Skeletal muscle satellite cell (primary cell): ENCODE measurements at regions not wholly inside any gene's neighbourhood (a gene's known extent, or its start where the extent isn't known, plus 50 kb on each side); places are given as distances from the start of the nearest gene placed in this dataset.

Experiments
- H3K27me3 ChIP-seq: 2 replicates; pipeline ENCODE4 v1.7.0; 2013; ENCODE audit warnings: low read length; ENCODE audit not compliant: control insufficient read depth, insufficient read depth
- H3K36me3 ChIP-seq: 2 replicates; pipeline ENCODE4 v1.7.0; 2013; ENCODE audit warnings: mild to moderate bottlenecking, control low read depth, low read length; ENCODE audit not compliant: insufficient read depth
- H3K4me1 ChIP-seq: 2 replicates; pipeline ENCODE4 v1.7.0; 2013; ENCODE audit warnings: low read length; ENCODE audit not compliant: control insufficient read depth, insufficient read depth
- H3K4me2 ChIP-seq: 2 replicates; pipeline ENCODE4 v1.7.0; 2013; ENCODE audit warnings: mild to moderate bottlenecking, low read length
- H3K4me3 ChIP-seq: 2 replicates; pipeline ENCODE4 v1.7.0; 2013; ENCODE audit warnings: low read length
- H3K9ac ChIP-seq: 2 replicates; pipeline ENCODE4 v1.7.0; 2013; ENCODE audit warnings: mild to moderate bottlenecking, low read depth, low read length, moderate library complexity
- H3K9me3 ChIP-seq: replicated peaks from 2 replicates; pipeline ENCODE4 v1.7.0; 2013; ENCODE audit warnings: mild to moderate bottlenecking, control low read depth, low read length

GRCh38 chr2:14350856-14351255, 281.7 kb upstream of the LRATD1 start:
- Histone ChIP-seq H3K9ac (no peak overlapping the region), H3K4me2 (no peak overlapping the region), H3K4me3 (no peak overlapping the region), H3K9me3 (no peaks in the 10 kb centered on the region), H3K27me3 (no peaks in the 10 kb centered on the region), H3K4me1 (no peaks in the 10 kb centered on the region), H3K36me3 (no peaks in the 10 kb centered on the region)

GRCh38 chr2:14352067-14352466, 280.4 kb upstream of the LRATD1 start:
- Histone ChIP-seq H3K4me3 (no peak overlapping the region), H3K9ac (no peak overlapping the region), H3K36me3 (no peaks in the 10 kb centered on the region), H3K27me3 (no peaks in the 10 kb centered on the region), H3K4me1 (no peaks in the 10 kb centered on the region), H3K4me2 (no peak overlapping the region), H3K9me3 (no peaks in the 10 kb centered on the region)

- no peak overlapping the region for H3K4me2 ChIP-seq
- peaks cover 3% of the 10 kb centered on the region for H3K4me1 ChIP-seq
- no peaks in the 10 kb centered on the region for H3K9me3 ChIP-seq
- H3K9ac ChIP-seq, result no peak overlapping the region
- H3K4me3 ChIP-seq, result no peak overlapping the region
- H3K36me3 ChIP-seq, result no peaks in the 10 kb centered on the region
- no peaks in the 10 kb centered on the region for H3K27me3 ChIP-seq
Measured at GRCh38 chr2:14354231-14354630, 278.3 kb upstream of the LRATD1 start.

- Histone ChIP-seq H3K9ac (no peak overlapping the region), H3K4me2 (no peak overlapping the region), H3K27me3 (no peaks in the 10 kb centered on the region), H3K4me3 (no peak overlapping the region), H3K9me3 (no peaks in the 10 kb centered on the region), H3K36me3 (no peaks in the 10 kb centered on the region), H3K4me1 (peaks cover 3% of the 10 kb centered on the region)
Measured at GRCh38 chr2:14355102-14355501, 277.4 kb upstream of the LRATD1 start.

- Histone ChIP-seq H3K9ac (no peak overlapping the region), H3K4me1 (peaks cover 3% of the 10 kb centered on the region), H3K36me3 (no peaks in the 10 kb centered on the region), H3K27me3 (no peaks in the 10 kb centered on the region), H3K4me3 (no peak overlapping the region), H3K9me3 (no peaks in the 10 kb centered on the region), H3K4me2 (no peak overlapping the region)
Measured at GRCh38 chr2:14358339-14358738, 274.2 kb upstream of the LRATD1 start.

GRCh38 chr2:14358774-14359173, 273.7 kb upstream of the LRATD1 start:
- Histone ChIP-seq H3K9me3 (no peaks in the 10 kb centered on the region), H3K36me3 (no peaks in the 10 kb centered on the region), H3K4me3 (no peak overlapping the region), H3K27me3 (no peaks in the 10 kb centered on the region), H3K4me2 (no peak overlapping the region), H3K4me1 (peaks cover 3% of the 10 kb centered on the region), H3K9ac (no peak overlapping the region)

GRCh38 chr2:14363137-14363536, 269.4 kb upstream of the LRATD1 start:
- no peak overlapping the region for H3K4me2 ChIP-seq
- no peak overlapping the region for H3K4me3 ChIP-seq

GRCh38 chr2:14363976-14364375, 268.5 kb upstream of the LRATD1 start:
- Histone ChIP-seq H3K9ac (no peak overlapping the region), H3K4me2 (no peak overlapping the region), H3K36me3 (no peaks in the 10 kb centered on the region), H3K4me1 (no peaks in the 10 kb centered on the region), H3K27me3 (no peaks in the 10 kb centered on the region), H3K4me3 (no peak overlapping the region), H3K9me3 (no peaks in the 10 kb centered on the region)

More at GRCh38 chr2:14363137-14363536, 269.4 kb upstream of the LRATD1 start:
- Histone ChIP-seq H3K9me3 (no peaks in the 10 kb centered on the region), H3K27me3 (no peaks in the 10 kb centered on the region), H3K4me1 (peaks cover 1% of the 10 kb centered on the region), H3K9ac (no peak overlapping the region), H3K36me3 (no peaks in the 10 kb centered on the region)

GRCh38 chr2:14364471-14364870, 268.0 kb upstream of the LRATD1 start:
- Histone ChIP-seq H3K4me1 (no peaks in the 10 kb centered on the region), H3K4me2 (no peak overlapping the region), H3K27me3 (no peaks in the 10 kb centered on the region)

GRCh38 chr2:14385043-14385442, 247.5 kb upstream of the LRATD1 start:
- Histone ChIP-seq H3K9ac (no peak overlapping the region), H3K4me2 (no peak overlapping the region), H3K27me3 (no peaks in the 10 kb centered on the region), H3K4me1 (no peaks in the 10 kb centered on the region), H3K9me3 (no peaks in the 10 kb centered on the region), H3K4me3 (no peak overlapping the region), H3K36me3 (no peaks in the 10 kb centered on the region)

More at GRCh38 chr2:14364471-14364870, 268.0 kb upstream of the LRATD1 start:
- H3K36me3 ChIP-seq, result no peaks in the 10 kb centered on the region
- H3K4me3 ChIP-seq, result no peak overlapping the region
- no peaks in the 10 kb centered on the region for H3K9me3 ChIP-seq
- no peak overlapping the region for H3K9ac ChIP-seq

GRCh38 chr2:14387332-14387731, 245.2 kb upstream of the LRATD1 start:
- Histone ChIP-seq H3K36me3 (no peaks in the 10 kb centered on the region), H3K9ac (no peak overlapping the region), H3K4me2 (no peak overlapping the region), H3K4me3 (no peak overlapping the region), H3K9me3 (no peaks in the 10 kb centered on the region), H3K27me3 (no peaks in the 10 kb centered on the region), H3K4me1 (no peaks in the 10 kb centered on the region)

GRCh38 chr2:14388724-14389123, 243.8 kb upstream of the LRATD1 start:
- H3K4me2 ChIP-seq, result no peak overlapping the region
- H3K27me3 ChIP-seq, result no peaks in the 10 kb centered on the region
- H3K9ac ChIP-seq, result no peak overlapping the region
- no peaks in the 10 kb centered on the region for H3K9me3 ChIP-seq
- H3K4me1 ChIP-seq, result no peaks in the 10 kb centered on the region
- no peaks in the 10 kb centered on the region for H3K36me3 ChIP-seq
- no peak overlapping the region for H3K4me3 ChIP-seq
